Esophagus squamous epithelium (tissue), 5 donors: ENCODE measurements at regions not wholly inside any gene's neighbourhood (a gene's known extent, or its start where the extent isn't known, plus 50 kb on each side); places are given as distances from the start of the nearest gene placed in this dataset.

Source experiments
- DNase-seq: peaks from one replicate; lab custom pipeline; 2025; lab: John Stamatoyannopoulos, UW
- H3K27ac ChIP-seq, 4 donors: fragments of 200-600 bp; sonication (generic); one replicate each; pipeline ENCODE4 v1.5.1; 2016 to 2019; ENCODE audit warnings: mild to moderate bottlenecking in 1 of 4
- H3K27me3 ChIP-seq, 4 donors: fragments of 200-600 bp; sonication (generic); 1 replicate in 3 of 4; 2 replicates in 1 of 4; pipeline versions ENCODE4 v1.5.1 to v1.6.0; 2017 to 2021; ENCODE audit warnings: antibody characterized with exemption in 1 of 4
- H3K36me3 ChIP-seq, 3 donors: fragments of 200-600 bp; sonication (generic); one replicate each; pipeline ENCODE4 v1.5.1; 2016 to 2019
- H3K4me1 ChIP-seq, 3 donors: fragments of 200-600 bp; sonication (generic); one replicate each; pipeline ENCODE4 v1.5.1; 2017 to 2019
- H3K4me3 ChIP-seq, 4 donors: fragments of 200-600 bp; sonication (generic); 1 replicate in 3 of 4; 2 replicates in 1 of 4; pipeline ENCODE4 v1.5.1; 2016 to 2019; ENCODE audit warnings: mild to moderate bottlenecking in 2 of 4, moderate library complexity in 1 of 4
- H3K9me3 ChIP-seq, 3 donors: fragments of 200-600 bp; sonication (generic); one replicate each; pipeline ENCODE4 v1.5.1; 2016 to 2019
- CTCF ChIP-seq, 6 experiments: fragments of 450-650 bp in 4 of 6; fragments of 200-600 bp in 2 of 6; sonication (generic) in 2 of 6; IDR thresholded peaks; one replicate each; pipeline ENCODE4 v1.5.1; 2016 to 2019; ENCODE audit warnings: antibody characterized with exemption in 6 of 6, mild to moderate bottlenecking in 4 of 6, moderate library complexity in 4 of 6
- POLR2A ChIP-seq, 4 donors: fragments of 450-650 bp; IDR thresholded peaks; one replicate each; pipeline ENCODE4 v1.6.1; 2017; ENCODE audit warnings: antibody characterized with exemption in 4 of 4, mild to moderate bottlenecking in 4 of 4, moderate library complexity in 3 of 4
- WGBS, 2 donors: methylation state at CpG; one replicate each; pipeline ENCODE4 v1.1.5; 2018; 5-methylcytosine and 5-hydroxymethylcytosine counted together
- intact Hi-C: fragments of 100-400 bp; cut with DNase I; formaldehyde crosslinking; loops from one replicate; pipeline ENCODE4 v1.15.0; 2022
- donor health status: DM: yes; HTN: yes; CAD: no.

- no peaks in the 10 kb centered on the region for H3K9me3 ChIP-seq
- intact Hi-C loops = no loop called here
- no peaks in the 10 kb centered on the region for H3K36me3 ChIP-seq
- H3K4me1 ChIP-seq = no peaks in the 10 kb centered on the region
- no peak for DNase-seq
- peak overlapping the region in 1 of 4 donors; percentile 13 for H3K4me3 ChIP-seq
- H3K27ac ChIP-seq = peak overlapping the region in 1 of 4 donors; percentile 39
- H3K27me3 ChIP-seq = no peaks in the 10 kb centered on the region
- TF ChIP-seq CTCF (IDR thresholded peaks at IDR 0.05) (no peak), POLR2A (IDR thresholded peaks at IDR 0.05) (no peak)
- 71 to 87% methylated on average over 2 of the region's 2 CpGs for WGBS, 2 donors
These were observed 88.7 kb downstream of the SLC10A2 start for GRCh38 chr13:102977471-102977870.

- TF ChIP-seq POLR2A (IDR thresholded peaks at IDR 0.05) = no peak
- Histone ChIP-seq H3K4me1 (no peaks in the 10 kb centered on the region), H3K4me3 (no peak overlapping the region), H3K27ac (no peak overlapping the region), H3K27me3 (no peaks in the 10 kb centered on the region), H3K9me3 (no peaks in the 10 kb centered on the region), H3K36me3 (no peaks in the 10 kb centered on the region)
- intact Hi-C loops = no loop called here
- DNase-seq = no peak
- 45 to 50% methylated on average over 8 of the region's 8 CpGs for WGBS, 2 donors
These were observed 91.7 kb downstream of the SLC10A2 start for GRCh38 chr13:102974317-102975087.

GRCh38 chr13:102972191-102972590 is 94.0 kb downstream of the SLC10A2 start:
- H3K27ac ChIP-seq = no peak overlapping the region
- no peaks in the 10 kb centered on the region for H3K9me3 ChIP-seq
- TF ChIP-seq POLR2A (IDR thresholded peaks at IDR 0.05) (no peak), CTCF (IDR thresholded peaks at IDR 0.05) (no peak)
- no peaks in the 10 kb centered on the region for H3K36me3 ChIP-seq
- no peak overlapping the region for H3K4me3 ChIP-seq
- H3K4me1 ChIP-seq = no peaks in the 10 kb centered on the region
- no peaks in the 10 kb centered on the region for H3K27me3 ChIP-seq
- intact Hi-C loops = no loop called here
- DNase-seq = no peak
- WGBS, 2 donors = 89 to 92% methylated on average over 2 of the region's 2 CpGs

GRCh38 chr13:102970542-102970941 is 95.7 kb downstream of the SLC10A2 start:
- WGBS, 2 donors = 84 to 90% methylated on average over 2 of the region's 2 CpGs
- no peak for TF ChIP-seq CTCF (IDR thresholded peaks at IDR 0.05)
- TF ChIP-seq POLR2A (IDR thresholded peaks at IDR 0.05) = no peak
- Histone ChIP-seq H3K36me3 (no peaks in the 10 kb centered on the region), H3K27ac (no peak overlapping the region), H3K9me3 (no peaks in the 10 kb centered on the region), H3K27me3 (no peaks in the 10 kb centered on the region), H3K4me1 (peaks cover 0 to 8% (median 4%) of the 10 kb centered on the region in 3 donors), H3K4me3 (no peak overlapping the region)
- no peak for DNase-seq
- intact Hi-C loops = no loop called here

- intact Hi-C loops = no loop called here
These were observed 97.5 kb downstream of the SLC10A2 start for GRCh38 chr13:102968572-102969228.

More at GRCh38 chr13:102968572-102969228, 97.5 kb downstream of the SLC10A2 start:
- WGBS, 2 donors = 74 to 83% methylated on average over 7 to 11 of the region's 11 CpGs
- Histone ChIP-seq H3K9me3 (no peaks in the 10 kb centered on the region), H3K36me3 (no peaks in the 10 kb centered on the region), H3K27ac (no peak overlapping the region), H3K4me3 (no peak overlapping the region), H3K4me1 (peaks cover 0 to 14% (median 4%) of the 10 kb centered on the region in 3 donors), H3K27me3 (no peaks in the 10 kb centered on the region)
- DNase-seq = no peak
- TF ChIP-seq POLR2A (IDR thresholded peaks at IDR 0.05) (no peak), CTCF (IDR thresholded peaks at IDR 0.05) (no peak)
